ENCODE measurements at regions not wholly inside any gene's neighbourhood (a gene's known extent, or its start where the extent isn't known, plus 50 kb on each side); places are given as distances from the start of the nearest gene placed in this dataset.

DNA sequence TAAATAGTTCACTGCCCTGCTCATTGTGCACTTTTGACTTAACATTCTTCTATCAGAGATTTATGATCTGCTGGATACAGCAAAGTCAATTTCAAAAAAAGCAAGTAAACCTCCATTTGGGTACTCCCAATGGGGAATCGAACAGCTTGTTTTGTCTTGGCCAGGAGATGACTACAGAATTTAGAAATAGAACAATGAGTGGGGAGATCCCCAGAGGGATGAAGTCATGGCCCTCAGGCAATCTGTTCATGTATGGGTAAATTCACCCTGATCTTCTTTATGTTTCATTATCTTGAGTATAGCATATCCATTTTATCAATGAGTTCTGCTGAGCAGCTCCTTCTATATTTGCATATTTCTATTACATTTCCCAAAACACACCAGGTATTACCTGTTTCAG is 1681.9 kb downstream of the HACE1 start:
- Mint-ChIP-seq H3K27ac (no peak overlapping the region), H3K9me3 (no peaks in the 10 kb centered on the region), H3K36me3 (ENCODE audit: low read depth) (no peaks in the 10 kb centered on the region), H3K4me3 (no peak overlapping the region), H3K27me3 (ENCODE audit: low read depth) (no peaks in the 10 kb centered on the region), H3K4me1 (ENCODE audit: low read depth) (no peaks in the 10 kb centered on the region)

DNA sequence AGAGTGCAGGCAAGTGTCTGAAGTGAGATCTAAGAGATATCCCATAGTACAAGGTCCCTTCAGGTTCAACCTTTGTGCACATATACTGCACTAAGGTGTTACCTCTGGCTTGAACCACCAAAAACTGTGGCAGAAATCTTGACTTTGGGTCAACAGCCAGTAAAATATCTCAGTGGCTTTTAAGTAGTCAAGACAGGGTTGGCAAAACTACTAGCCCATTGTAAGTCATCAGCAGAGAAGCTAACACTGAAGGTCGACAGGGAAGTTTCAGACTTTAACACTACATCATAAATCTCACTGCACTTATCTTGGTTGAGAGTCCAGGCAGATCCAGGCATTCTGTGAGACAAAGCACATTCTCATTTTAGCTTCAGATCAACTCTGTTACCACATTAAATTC is 1684.7 kb downstream of the HACE1 start:
- H3K27ac Mint-ChIP-seq: no peak overlapping the region
- H3K27me3 Mint-ChIP-seq (ENCODE audit: low read depth): no peaks in the 10 kb centered on the region
- H3K36me3 Mint-ChIP-seq (ENCODE audit: low read depth): no peaks in the 10 kb centered on the region
- H3K9me3 Mint-ChIP-seq: no peaks in the 10 kb centered on the region
- H3K4me3 Mint-ChIP-seq: no peak overlapping the region
- H3K4me1 Mint-ChIP-seq (ENCODE audit: low read depth): no peaks in the 10 kb centered on the region

- Mint-ChIP-seq H3K4me1 (ENCODE audit: low read depth) (no peaks in the 10 kb centered on the region), H3K27ac (no peak overlapping the region), H3K27me3 (ENCODE audit: low read depth) (no peaks in the 10 kb centered on the region), H3K9me3 (no peaks in the 10 kb centered on the region), H3K36me3 (ENCODE audit: low read depth) (no peaks in the 10 kb centered on the region), H3K4me3 (no peak overlapping the region)
Observed at GRCh38 chr6:103167345-103168071, 1692.2 kb downstream of the HACE1 start.

DNA sequence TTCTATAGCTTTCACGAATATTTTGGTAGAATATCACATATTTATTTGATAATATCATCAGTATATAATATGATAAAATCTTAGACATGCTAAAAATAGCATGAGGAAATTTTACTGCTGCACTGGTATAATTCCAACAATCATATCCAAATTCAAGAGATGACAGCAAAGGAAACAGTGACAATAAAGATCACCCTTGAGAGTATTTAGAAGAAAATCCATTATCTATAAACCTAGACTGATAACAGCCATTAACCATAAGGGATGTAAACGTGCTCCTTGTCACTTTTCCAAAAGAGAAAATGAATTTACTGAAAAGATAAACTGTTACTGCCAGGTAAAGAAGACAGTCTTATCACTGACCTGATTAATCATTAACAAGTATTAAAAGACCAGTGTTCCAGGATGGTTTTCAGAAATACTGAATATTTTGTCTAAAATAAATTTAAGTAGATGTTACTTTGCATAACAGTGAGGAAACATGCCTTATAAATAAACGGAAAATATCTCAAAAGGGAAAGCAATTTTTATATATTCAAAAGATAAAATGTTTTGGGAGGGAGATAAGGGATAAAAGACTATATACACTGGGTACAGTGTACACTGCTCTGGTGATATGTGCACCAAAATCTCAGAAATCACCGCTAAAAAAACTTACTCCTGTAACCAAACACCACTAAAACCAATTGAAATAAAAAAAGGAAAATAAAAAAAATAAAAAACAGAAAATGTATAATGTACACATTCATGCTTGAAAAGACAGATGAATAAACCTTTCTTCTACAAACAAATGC is 1704.7 kb downstream of the HACE1 start:
- Mint-ChIP-seq H3K36me3 (ENCODE audit: low read depth) (no peaks in the 10 kb centered on the region), H3K27me3 (ENCODE audit: low read depth) (no peaks in the 10 kb centered on the region), H3K4me3 (no peak overlapping the region), H3K9me3 (no peaks in the 10 kb centered on the region), H3K27ac (no peak overlapping the region), H3K4me1 (ENCODE audit: low read depth) (no peaks in the 10 kb centered on the region)

GRCh38 chr6:103153016-103153415 is 1706.7 kb downstream of the HACE1 start:
- H3K4me1 Mint-ChIP-seq (ENCODE audit: low read depth): no peaks in the 10 kb centered on the region
- no peaks in the 10 kb centered on the region for H3K36me3 Mint-ChIP-seq (ENCODE audit: low read depth)
- H3K9me3 Mint-ChIP-seq: no peaks in the 10 kb centered on the region
- no peak overlapping the region for H3K27ac Mint-ChIP-seq
- no peaks in the 10 kb centered on the region for H3K27me3 Mint-ChIP-seq (ENCODE audit: low read depth)
- H3K4me3 Mint-ChIP-seq: no peak overlapping the region

DNA sequence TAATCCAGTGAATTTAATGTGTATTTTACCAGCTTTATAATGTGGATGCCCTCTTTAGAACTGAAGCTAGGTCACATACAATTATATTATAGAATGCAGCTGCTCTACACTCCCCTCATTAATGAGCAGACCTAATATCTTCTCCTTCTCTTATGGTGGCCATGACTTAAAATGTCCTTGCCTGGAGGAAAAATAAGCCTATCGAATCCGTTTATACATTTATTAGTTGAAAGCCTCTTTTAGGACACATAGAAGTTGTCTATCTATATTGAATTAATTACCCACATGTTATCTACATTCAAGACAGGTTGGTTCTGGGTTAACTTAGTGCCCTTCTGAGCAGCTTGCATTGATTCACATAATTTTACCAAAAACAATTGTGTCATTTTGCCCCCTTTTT is 1716.8 kb downstream of the HACE1 start:
- H3K4me1 Mint-ChIP-seq (ENCODE audit: low read depth): no peaks in the 10 kb centered on the region
- H3K27ac Mint-ChIP-seq: no peak overlapping the region
- no peaks in the 10 kb centered on the region for H3K9me3 Mint-ChIP-seq
- no peaks in the 10 kb centered on the region for H3K27me3 Mint-ChIP-seq (ENCODE audit: low read depth)
- H3K4me3 Mint-ChIP-seq: no peak overlapping the region
- no peaks in the 10 kb centered on the region for H3K36me3 Mint-ChIP-seq (ENCODE audit: low read depth)

- H3K27ac Mint-ChIP-seq: no peak overlapping the region
- no peak overlapping the region for H3K4me3 Mint-ChIP-seq
- H3K36me3 Mint-ChIP-seq (ENCODE audit: low read depth): no peaks in the 10 kb centered on the region
- H3K9me3 Mint-ChIP-seq: no peaks in the 10 kb centered on the region
- H3K4me1 Mint-ChIP-seq (ENCODE audit: low read depth): no peaks in the 10 kb centered on the region
- H3K27me3 Mint-ChIP-seq (ENCODE audit: low read depth): no peaks in the 10 kb centered on the region
Observed at GRCh38 chr6:103140308-103141027, 1719.3 kb downstream of the HACE1 start.

GRCh38 chr6:103139377-103139776 is 1720.3 kb downstream of the HACE1 start:
- Mint-ChIP-seq H3K4me3 (no peak overlapping the region), H3K27me3 (ENCODE audit: low read depth) (no peaks in the 10 kb centered on the region), H3K9me3 (no peaks in the 10 kb centered on the region), H3K27ac (no peak overlapping the region), H3K36me3 (ENCODE audit: low read depth) (no peaks in the 10 kb centered on the region), H3K4me1 (ENCODE audit: low read depth) (no peaks in the 10 kb centered on the region)

DNA sequence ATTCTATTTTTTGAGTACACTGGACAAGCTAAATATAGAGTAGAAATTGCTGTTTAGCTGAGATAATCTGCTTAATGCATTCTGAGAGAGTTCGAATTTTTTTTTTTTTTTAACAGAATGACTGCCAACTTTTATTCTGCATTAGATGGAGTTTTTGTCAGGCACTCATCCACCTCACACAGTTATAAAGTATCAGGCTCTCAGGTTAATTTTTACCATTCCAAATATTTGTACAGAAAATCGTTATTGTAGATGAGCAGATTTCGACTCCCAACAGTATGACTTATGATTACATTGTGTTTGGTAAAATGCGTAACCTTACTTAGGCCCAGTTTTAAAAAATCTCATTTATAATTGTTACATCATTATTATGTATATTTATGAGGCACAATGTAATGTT is 1731.0 kb downstream of the GRIK2 start:
- Mint-ChIP-seq H3K36me3 (ENCODE audit: low read depth) (no peaks in the 10 kb centered on the region), H3K4me3 (no peak overlapping the region)

GRCh38 chr6:103122766-103123601 is 1729.5 kb downstream of the GRIK2 start:
- Mint-ChIP-seq H3K4me1 (ENCODE audit: low read depth) (no peaks in the 10 kb centered on the region), H3K36me3 (ENCODE audit: low read depth) (no peaks in the 10 kb centered on the region), H3K27me3 (ENCODE audit: low read depth) (no peaks in the 10 kb centered on the region), H3K27ac (no peak overlapping the region), H3K9me3 (no peaks in the 10 kb centered on the region), H3K4me3 (no peak overlapping the region)

More for the DNA sequence above, 1731.0 kb downstream of the GRIK2 start:
- Mint-ChIP-seq H3K4me1 (ENCODE audit: low read depth) (no peaks in the 10 kb centered on the region), H3K27ac (no peak overlapping the region), H3K9me3 (no peaks in the 10 kb centered on the region), H3K27me3 (ENCODE audit: low read depth) (no peaks in the 10 kb centered on the region)

- Mint-ChIP-seq H3K36me3 (ENCODE audit: low read depth) (no peaks in the 10 kb centered on the region), H3K4me1 (ENCODE audit: low read depth) (no peaks in the 10 kb centered on the region), H3K9me3 (no peaks in the 10 kb centered on the region), H3K27ac (no peak overlapping the region), H3K4me3 (no peak overlapping the region), H3K27me3 (ENCODE audit: low read depth) (no peaks in the 10 kb centered on the region)
Observed at GRCh38 chr6:103119056-103119455, 1725.5 kb downstream of the GRIK2 start.

GRCh38 chr6:103114582-103114981 is 1721.1 kb downstream of the GRIK2 start:
- H3K27me3 Mint-ChIP-seq (ENCODE audit: low read depth): no peaks in the 10 kb centered on the region
- H3K9me3 Mint-ChIP-seq: no peaks in the 10 kb centered on the region
- H3K36me3 Mint-ChIP-seq (ENCODE audit: low read depth): no peaks in the 10 kb centered on the region
- no peaks in the 10 kb centered on the region for H3K4me1 Mint-ChIP-seq (ENCODE audit: low read depth)
- no peak overlapping the region for H3K27ac Mint-ChIP-seq
- H3K4me3 Mint-ChIP-seq: no peak overlapping the region

DNA sequence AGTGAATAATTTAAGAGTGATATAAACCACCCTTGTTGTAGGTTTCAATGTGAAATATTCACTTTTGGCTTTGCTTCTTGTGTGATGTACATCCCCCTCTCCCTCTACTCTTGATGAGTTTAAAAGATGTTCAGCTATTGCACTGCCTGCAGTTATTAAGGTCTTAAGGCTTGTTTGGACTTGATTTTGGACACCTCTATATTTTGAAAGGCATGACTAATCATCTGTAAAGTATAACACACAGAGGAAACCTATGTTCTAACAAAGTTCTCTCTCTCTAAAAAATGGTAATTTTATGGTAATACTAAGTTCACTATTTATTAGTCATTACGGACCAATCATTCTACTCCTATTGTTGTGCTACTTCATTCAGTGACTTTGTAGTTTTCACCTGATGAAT is 1719.9 kb downstream of the GRIK2 start:
- Mint-ChIP-seq H3K27me3 (ENCODE audit: low read depth) (no peaks in the 10 kb centered on the region), H3K36me3 (ENCODE audit: low read depth) (no peaks in the 10 kb centered on the region), H3K4me3 (no peak overlapping the region), H3K9me3 (no peaks in the 10 kb centered on the region), H3K27ac (no peak overlapping the region), H3K4me1 (ENCODE audit: low read depth) (no peaks in the 10 kb centered on the region)

GRCh38 chr6:103107985-103108384 is 1714.5 kb downstream of the GRIK2 start:
- Mint-ChIP-seq H3K4me3 (no peak overlapping the region), H3K27me3 (ENCODE audit: low read depth) (no peaks in the 10 kb centered on the region), H3K4me1 (ENCODE audit: low read depth) (no peaks in the 10 kb centered on the region), H3K27ac (no peak overlapping the region), H3K9me3 (no peaks in the 10 kb centered on the region), H3K36me3 (ENCODE audit: low read depth) (no peaks in the 10 kb centered on the region)

Measured in T-helper 1 cell treated with Interleukin-12 subunit alpha and Interleukin-12 subunit beta and Interleukin-4 antibody, amounts not matched to agents 30 μg/mL and 1 μg/mL, for 36 hours (primary cell).